Kidney tubule cell (primary cell): ENCODE measurements at regions not wholly inside any gene's neighbourhood (a gene's known extent, or its start where the extent isn't known, plus 50 kb on each side); places are given as distances from the start of the nearest gene placed in this dataset.
"Not testable (repeated sequence)": the region's sequence is repeated elsewhere in the genome, so short reads cannot be mapped to it uniquely, and the experiment has no call there.

Experiments
- DNase-seq: peaks from one replicate; pipeline ENCODE4 v3.0.0-alpha.2; 2018; ENCODE audit warnings: low spot score

DNA sequence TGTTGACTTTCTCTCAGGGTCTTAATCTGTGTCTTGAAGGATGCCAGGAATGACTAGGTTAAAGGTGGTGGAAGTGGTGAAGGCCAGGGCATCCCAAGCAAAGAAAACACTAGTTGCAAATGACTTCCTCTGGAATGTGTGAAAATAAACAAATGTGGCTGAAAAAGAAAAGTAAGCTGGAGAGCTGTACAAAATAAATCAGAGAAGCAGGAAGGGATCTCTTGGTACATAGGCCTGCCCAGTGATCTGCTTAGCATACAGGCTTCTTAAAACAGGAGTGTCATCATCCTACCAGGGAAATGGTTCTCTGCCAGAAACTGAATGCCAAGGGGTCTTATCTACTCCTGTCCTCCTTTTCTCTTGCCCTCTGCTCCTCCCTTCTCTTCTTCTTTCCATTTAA lies 1616.0 kb downstream of the KHDRBS2 start:
- DNase-seq, result no peak

DNA sequence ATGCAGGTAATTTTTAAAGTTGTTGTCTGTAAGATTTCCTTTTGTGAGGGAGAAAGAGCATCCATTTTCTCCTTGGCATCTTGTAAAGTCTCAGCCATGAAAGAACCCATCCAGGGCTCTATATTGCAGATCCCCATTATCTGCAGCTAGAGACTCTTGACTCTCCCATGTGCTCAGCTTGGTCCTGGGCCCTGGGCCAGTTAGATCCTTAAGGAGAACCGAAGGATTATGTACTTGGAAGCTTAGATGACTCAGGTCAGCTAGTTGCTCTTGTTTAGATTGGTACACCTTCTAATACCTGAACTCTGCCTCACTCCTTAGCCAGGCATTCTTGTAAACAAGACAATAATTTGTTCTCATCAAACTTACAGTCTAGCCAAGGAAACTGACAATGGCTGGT lies 1617.6 kb downstream of the KHDRBS2 start:
- no peak for DNase-seq

DNA sequence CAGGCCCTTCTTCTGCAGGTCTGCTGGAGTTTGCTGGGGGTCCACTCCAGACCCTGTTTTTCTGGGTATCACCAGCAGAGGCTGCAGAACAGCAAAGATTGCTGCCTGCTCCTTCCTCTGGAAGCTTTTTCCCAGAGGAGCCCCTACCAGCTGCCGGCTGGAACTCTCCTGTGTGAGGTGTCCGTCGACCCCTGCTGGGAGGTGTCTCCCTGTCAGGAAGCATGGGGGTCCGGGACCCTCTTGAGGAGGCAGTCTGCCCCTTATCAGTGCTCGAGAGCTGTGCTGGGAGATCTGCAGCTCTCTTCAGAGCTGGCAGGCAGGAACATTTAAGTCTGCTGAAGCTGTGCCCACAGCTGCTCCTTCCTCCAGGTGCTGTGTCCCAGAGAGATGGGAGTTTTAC lies 1622.8 kb downstream of the KHDRBS2 start:
- not testable (repeated sequence) for DNase-seq

DNA sequence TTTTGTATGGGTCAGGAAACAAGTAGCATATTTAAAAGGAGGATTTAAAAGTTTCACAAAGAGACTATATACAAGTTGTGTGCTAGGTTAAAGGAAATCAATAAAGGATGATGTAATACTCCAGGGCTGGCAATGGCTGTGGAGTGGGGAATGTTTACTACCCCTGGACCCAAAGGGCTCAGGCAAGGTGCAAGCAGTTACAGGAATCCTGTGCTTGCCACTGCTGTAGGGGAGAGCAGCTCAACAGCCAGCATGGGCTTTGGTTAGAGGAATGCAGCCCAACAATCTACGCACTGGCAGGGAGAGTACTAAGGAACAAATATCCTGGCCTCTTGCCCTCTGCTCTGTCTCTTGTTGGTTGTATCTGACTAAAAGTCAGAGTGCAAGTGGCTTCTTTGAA lies 1642.2 kb downstream of the KHDRBS2 start:
- DNase-seq, result no peak

DNA sequence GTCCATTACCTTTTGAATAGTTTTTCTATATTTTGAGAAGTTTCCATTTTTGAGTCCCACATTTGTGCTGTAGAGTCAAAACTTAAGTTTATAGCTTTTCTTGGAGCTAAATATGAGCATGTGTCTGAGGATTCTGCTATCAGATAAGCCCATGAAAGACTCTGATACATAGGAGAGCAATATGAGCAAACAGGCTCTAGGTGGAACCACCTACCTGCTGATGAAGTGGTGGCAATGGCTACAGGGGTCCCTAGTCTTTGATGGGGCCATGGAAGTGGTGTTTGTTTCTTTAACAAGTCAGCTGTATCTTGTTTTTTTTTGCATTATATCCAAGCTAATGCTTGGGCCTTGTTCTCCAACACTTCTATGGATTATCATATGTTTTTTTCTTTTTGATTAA lies 1646.8 kb downstream of the KHDRBS2 start:
- not testable (repeated sequence) for DNase-seq
